NB4 (cell line): ENCODE measurements at regions not wholly inside any gene's neighbourhood (a gene's known extent, or its start where the extent isn't known, plus 50 kb on each side); places are given as distances from the start of the nearest gene placed in this dataset.
"Not testable (repeated sequence)": the region's sequence is repeated elsewhere in the genome, so short reads cannot be mapped to it uniquely, and the experiment has no call there.

Source experiments
- DNase-seq: peaks from one replicate; pipeline ENCODE4 v3.0.0; 2010; ENCODE audit warnings: low read depth
- H3K4me3 ChIP-seq: one replicate; pipeline ENCODE4 v1.5.1; 2011; ENCODE audit warnings: mild to moderate bottlenecking, low read depth, low read length, moderate library complexity
- MYC ChIP-seq: IDR thresholded peaks from 2 replicates; pipeline ENCODE4 v1.6.1; 2011; ENCODE audit warnings: low read depth, low read length
- POLR2A ChIP-seq: IDR thresholded peaks from 2 replicates; pipeline ENCODE4 v1.6.1; 2011; ENCODE audit warnings: mild to moderate bottlenecking; ENCODE audit not compliant: insufficient read length; ENCODE audit errors: extremely low read depth
- TF ChIP-seq, protein P1 (sequence below): IDR thresholded peaks from 2 replicates; pipeline ENCODE4 v1.6.1; 2011; ENCODE audit warnings: low read depth, low read length
- TF ChIP-seq, protein P2 (sequence below): IDR thresholded peaks from one replicate; pipeline ENCODE4 v1.5.1; 2012; ENCODE audit warnings: low read depth, low read length

DNA sequence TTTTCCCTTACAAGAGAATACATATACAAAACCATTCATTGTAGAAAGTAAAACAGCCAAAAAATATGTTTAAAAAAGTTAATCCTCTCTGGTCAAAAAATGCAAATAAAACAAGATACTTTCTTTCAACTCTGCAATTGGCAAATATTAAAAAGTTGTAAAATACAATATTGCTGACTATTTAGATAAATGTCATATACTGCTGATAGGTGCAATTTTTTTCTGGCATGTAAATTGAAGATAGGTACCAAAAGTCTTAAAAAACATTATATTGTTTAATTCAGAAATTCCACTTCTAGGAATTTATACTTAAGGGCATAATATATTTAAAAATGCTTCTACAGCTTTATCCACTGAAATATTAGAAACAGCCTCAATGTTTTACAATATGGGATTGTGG is 66.4 kb upstream of the TLL1 start:
- no peak for DNase-seq
- no peak overlapping the region for H3K4me3 ChIP-seq
- TF ChIP-seq, protein P1, sequence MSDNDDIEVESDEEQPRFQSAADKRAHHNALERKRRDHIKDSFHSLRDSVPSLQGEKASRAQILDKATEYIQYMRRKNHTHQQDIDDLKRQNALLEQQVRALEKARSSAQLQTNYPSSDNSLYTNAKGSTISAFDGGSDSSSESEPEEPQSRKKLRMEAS, result no peak
- TF ChIP-seq, protein P2, sequence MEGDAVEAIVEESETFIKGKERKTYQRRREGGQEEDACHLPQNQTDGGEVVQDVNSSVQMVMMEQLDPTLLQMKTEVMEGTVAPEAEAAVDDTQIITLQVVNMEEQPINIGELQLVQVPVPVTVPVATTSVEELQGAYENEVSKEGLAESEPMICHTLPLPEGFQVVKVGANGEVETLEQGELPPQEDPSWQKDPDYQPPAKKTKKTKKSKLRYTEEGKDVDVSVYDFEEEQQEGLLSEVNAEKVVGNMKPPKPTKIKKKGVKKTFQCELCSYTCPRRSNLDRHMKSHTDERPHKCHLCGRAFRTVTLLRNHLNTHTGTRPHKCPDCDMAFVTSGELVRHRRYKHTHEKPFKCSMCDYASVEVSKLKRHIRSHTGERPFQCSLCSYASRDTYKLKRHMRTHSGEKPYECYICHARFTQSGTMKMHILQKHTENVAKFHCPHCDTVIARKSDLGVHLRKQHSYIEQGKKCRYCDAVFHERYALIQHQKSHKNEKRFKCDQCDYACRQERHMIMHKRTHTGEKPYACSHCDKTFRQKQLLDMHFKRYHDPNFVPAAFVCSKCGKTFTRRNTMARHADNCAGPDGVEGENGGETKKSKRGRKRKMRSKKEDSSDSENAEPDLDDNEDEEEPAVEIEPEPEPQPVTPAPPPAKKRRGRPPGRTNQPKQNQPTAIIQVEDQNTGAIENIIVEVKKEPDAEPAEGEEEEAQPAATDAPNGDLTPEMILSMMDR, result no peak
- TF ChIP-seq POLR2A (no peak), MYC (no peak)

DNA sequence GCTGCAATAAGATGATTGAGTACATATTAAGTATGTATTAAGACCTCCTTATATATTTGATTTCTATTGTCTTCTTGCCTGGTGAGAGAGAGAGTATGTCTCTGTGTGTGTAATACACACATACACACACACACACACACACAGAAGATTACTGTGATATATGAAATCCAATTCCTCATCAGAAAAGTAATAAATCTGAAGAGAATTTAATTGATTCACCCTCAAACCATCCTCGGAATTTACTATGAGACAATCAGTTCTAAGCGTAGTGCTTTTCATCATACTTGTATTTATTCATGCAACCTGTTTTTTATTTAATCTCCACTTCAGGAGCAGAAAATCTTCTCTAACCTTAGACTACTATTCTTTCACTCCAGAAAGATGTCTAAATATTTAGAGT is 62.3 kb upstream of the TLL1 start:
- no peak for DNase-seq
- TF ChIP-seq, protein P1, result no peak
- TF ChIP-seq MYC, result no peak
- TF ChIP-seq POLR2A, result no peak
- TF ChIP-seq, protein P2, result no peak
- no peak overlapping the region for H3K4me3 ChIP-seq

DNA sequence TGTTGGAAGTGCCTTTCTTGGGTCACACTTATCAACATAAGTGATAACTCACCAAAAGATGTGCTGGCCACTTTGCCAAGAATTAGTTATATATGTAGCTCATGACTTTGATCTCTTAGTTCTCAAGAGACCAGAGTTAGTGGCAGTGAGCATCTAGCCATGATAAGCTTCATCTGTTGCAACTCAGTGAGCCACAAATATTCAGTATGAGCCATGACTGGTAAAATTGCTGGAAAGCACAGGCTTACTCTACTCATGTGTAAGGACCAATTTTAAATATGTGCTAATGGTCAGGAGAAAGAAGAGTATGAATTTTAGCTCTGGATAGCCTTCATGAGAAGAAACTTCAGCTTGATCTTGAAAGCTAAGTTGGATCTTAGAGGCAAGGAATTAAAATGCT is 59.4 kb upstream of the TLL1 start:
- TF ChIP-seq POLR2A (no peak), MYC (no peak)
- TF ChIP-seq, protein P2, result no peak
- TF ChIP-seq, protein P1, result no peak
- no peak overlapping the region for H3K4me3 ChIP-seq
- DNase-seq, result no peak

DNA sequence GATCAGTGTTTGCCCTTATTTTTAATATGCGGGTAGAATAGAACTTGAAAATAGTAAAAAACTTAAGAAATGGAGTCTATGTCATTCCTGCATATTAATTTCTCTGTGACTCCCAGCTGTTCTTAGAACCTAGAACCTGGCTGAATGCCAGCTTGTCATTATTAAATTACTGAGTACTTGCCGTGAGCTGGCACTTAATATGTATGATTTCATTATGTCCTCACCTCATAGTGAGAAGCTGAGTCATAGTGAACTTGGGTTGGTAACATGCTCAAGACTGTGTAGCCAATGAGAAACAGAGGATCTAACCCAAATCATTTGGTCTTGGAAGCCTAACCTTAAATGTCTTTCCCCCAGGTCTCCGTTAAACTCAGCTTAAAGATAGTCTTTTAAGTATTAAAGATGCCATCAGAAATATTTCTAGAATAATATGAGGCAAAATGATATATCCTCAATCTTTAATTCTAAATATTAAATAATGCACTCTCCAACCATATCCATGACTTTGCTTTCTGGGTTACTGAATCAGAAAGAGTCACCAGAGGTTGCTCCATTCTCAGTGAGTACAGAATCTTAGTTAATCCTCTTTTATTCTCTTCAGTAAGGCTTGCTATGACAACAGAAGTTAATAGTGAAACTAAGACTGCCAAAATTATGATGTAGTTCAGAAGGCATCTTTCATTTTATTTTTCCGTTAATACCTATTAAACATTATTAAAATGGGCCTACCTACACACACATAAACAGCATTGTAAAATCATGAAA is 58.6 kb upstream of the TLL1 start:
- no peak overlapping the region for H3K4me3 ChIP-seq
- no peak for TF ChIP-seq MYC
- no peak for TF ChIP-seq POLR2A
- TF ChIP-seq, protein P1, result no peak
- TF ChIP-seq, protein P2, result no peak
- DNase-seq, result no peak

DNA sequence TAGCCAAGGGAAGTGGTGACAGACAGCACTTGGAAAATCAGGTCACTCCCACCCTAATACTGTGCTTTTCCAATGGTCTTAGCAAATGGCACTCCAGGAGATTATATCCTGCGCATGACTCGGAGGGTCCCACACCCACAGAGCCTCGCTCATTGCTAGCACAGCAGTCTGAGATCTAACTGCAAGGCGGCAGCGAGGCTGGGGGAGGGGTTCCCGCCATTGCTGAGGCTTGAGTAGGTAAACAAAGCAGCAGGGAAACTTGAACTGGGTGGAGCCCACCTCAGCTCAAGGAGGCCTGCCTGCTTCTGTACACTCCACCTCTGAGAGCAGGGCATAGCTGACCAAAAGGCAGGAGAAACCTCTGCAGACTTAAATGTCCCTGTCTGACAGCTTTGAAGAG is 53.9 kb upstream of the TLL1 start:
- H3K4me3 ChIP-seq, DNase-seq: not testable (repeated sequence)
